ENCODE measurements at regions not wholly inside any gene's neighbourhood (a gene's known extent, or its start where the extent isn't known, plus 50 kb on each side); places are given as distances from the start of the nearest gene placed in this dataset.
A peak's percentile ranks its signal among the peaks of the same experiment; 100 is the strongest.

DNA sequence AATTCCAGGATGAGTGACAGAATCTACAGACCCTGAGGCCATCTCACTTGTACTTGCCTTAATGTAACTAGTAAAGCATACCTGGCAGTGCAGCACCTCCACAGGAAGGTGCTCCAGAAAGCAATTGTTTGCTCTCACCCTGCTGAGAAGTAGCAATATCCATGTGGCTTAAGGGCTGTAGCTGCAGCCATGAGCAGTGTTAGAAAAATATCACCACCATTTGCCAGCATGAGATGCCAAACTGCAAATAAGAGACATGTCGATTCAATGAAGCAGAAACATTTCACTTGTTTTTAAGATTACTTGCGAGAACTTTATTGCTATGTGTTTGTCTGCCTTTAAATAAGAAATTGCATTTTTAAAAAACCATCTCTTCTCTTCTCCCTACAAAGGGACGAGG is 151.5 kb downstream of the PRL start:
- Histone ChIP-seq H4K20me1 (ENCODE audit: insufficient read depth, low read length) (no peaks in the 10 kb centered on the region), H3K27me3 (ENCODE audit: insufficient read depth, low read length, poor library complexity) (no peaks in the 10 kb centered on the region), H3K9me3 (ENCODE audit: insufficient read depth, low read length, severe bottlenecking) (no peaks in the 10 kb centered on the region), H3K9ac (ENCODE audit: low read depth, low read length) (peak overlapping the region; percentile 98), H3K4me3 (ENCODE audit: low read depth in 1 of 2, low read length in 2 of 2) (peak overlapping the region in 1 of 2 experiments; percentile 85; a peak in 2 of 4 replicates), H3K4me1 (ENCODE audit: insufficient read depth, low read length) (peaks cover 89% of the 10 kb centered on the region), H3K4me2 (ENCODE audit: insufficient read depth, low read length) (peak overlapping the region; percentile 72), H3K27ac (ENCODE audit: low read length) (peak overlapping the region; percentile 100), H3K36me3 (ENCODE audit: insufficient read depth, low read length) (peaks cover 3% of the 10 kb centered on the region; the same call in 1 of the 2 replicates), H3K79me2 (ENCODE audit: insufficient read depth, low read length) (peaks cover 62% of the 10 kb centered on the region), H2AFZ (ENCODE audit: low read depth, low read length) (peak overlapping the region; percentile 56; the same call in 1 of the 2 replicates)
- TF ChIP-seq, protein P1, sequence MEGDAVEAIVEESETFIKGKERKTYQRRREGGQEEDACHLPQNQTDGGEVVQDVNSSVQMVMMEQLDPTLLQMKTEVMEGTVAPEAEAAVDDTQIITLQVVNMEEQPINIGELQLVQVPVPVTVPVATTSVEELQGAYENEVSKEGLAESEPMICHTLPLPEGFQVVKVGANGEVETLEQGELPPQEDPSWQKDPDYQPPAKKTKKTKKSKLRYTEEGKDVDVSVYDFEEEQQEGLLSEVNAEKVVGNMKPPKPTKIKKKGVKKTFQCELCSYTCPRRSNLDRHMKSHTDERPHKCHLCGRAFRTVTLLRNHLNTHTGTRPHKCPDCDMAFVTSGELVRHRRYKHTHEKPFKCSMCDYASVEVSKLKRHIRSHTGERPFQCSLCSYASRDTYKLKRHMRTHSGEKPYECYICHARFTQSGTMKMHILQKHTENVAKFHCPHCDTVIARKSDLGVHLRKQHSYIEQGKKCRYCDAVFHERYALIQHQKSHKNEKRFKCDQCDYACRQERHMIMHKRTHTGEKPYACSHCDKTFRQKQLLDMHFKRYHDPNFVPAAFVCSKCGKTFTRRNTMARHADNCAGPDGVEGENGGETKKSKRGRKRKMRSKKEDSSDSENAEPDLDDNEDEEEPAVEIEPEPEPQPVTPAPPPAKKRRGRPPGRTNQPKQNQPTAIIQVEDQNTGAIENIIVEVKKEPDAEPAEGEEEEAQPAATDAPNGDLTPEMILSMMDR (IDR thresholded peaks at IDR 0.05; ENCODE audit: borderline replicate concordance, extremely low read depth, low read length, poor library complexity, severe bottlenecking) = no peak
- no peak for TF ChIP-seq EZH2 (IDR thresholded peaks at IDR 0.05; ENCODE audit: borderline replicate concordance, low read depth, low read length, severe bottlenecking)
- no peak for ATAC-seq (ENCODE audit: insufficient read depth, low read depth)
- no peak for DNase-seq

DNA sequence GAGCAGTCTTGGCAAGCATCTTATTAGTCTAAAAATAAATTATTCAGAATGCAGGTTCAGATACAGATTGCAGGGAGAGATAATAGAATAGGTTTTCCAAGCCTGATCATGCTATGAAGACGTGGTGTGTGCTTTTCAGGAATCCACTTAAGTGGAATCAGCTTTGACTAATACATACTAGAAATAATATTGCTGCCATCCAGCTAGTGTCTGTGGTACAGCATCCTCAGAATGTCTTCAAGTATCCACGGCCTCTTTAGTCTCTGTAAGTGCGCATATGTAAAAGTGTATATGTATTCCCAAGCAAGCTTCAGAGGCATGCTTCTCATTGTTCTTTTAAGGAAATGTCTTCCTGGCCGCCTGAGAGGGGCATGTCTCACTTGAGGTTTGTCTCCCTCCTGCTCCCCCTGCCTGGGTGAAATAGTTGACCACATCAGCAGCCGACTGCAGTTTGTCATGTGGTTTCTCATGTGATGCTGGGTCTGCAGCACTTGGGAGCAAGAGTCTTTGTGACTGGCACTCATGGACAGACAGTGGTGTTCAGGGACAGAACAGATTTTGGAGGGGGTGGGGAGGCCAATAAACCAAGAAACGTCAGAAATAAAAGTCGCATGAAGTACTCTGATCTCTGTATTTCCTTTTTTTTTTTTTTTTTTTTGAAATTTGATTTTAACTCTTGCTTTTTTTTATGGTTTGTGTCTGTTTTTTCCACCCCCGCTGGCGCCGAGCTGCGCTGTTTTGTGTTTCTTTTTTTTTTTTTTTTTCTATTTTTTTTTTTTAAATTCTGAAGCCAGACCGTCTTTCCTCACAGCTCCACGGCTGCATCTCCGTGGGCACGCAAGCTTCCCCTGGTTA is 150.8 kb downstream of the PRL start:
- Histone ChIP-seq H3K27me3 (ENCODE audit: insufficient read depth, low read length, poor library complexity) (no peaks in the 10 kb centered on the region), H3K4me3 (ENCODE audit: low read depth in 1 of 2, low read length in 2 of 2) (peak overlapping the region; percentile 69 to 85), H3K79me2 (ENCODE audit: insufficient read depth, low read length) (peaks cover 69% of the 10 kb centered on the region), H4K20me1 (ENCODE audit: insufficient read depth, low read length) (no peaks in the 10 kb centered on the region), H2AFZ (ENCODE audit: low read depth, low read length) (peak overlapping the region; percentile 66), H3K9me3 (ENCODE audit: insufficient read depth, low read length, severe bottlenecking) (no peaks in the 10 kb centered on the region), H3K4me2 (ENCODE audit: insufficient read depth, low read length) (peak overlapping the region; percentile 72), H3K9ac (ENCODE audit: low read depth, low read length) (peak overlapping the region; percentile 98), H3K36me3 (ENCODE audit: insufficient read depth, low read length) (peaks cover 3% of the 10 kb centered on the region; the same call in 1 of the 2 replicates), H3K4me1 (ENCODE audit: insufficient read depth, low read length) (peaks cover 89% of the 10 kb centered on the region), H3K27ac (ENCODE audit: low read length) (peak overlapping the region; percentile 100)
- ATAC-seq (ENCODE audit: insufficient read depth, low read depth) (peak; percentile 51), DNase-seq (peak; percentile 89)
- no peak for TF ChIP-seq EZH2 (IDR thresholded peaks at IDR 0.05; ENCODE audit: borderline replicate concordance, low read depth, low read length, severe bottlenecking)
- TF ChIP-seq, protein P1 (IDR thresholded peaks at IDR 0.05; ENCODE audit: borderline replicate concordance, extremely low read depth, low read length, poor library complexity, severe bottlenecking) = peak; percentile 67

DNA sequence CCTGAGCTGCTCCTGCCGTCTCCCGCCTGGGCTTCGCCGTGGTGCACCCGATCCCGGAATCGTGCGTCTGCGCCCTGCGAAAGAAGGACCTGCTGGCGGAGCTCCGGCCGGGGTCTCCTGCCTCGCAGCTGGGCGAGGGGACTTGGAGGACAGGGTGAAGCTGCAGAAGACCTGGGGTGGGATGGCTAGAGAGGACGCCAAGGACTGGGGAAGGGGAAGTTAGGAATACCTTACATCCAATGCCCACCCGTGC is 150.2 kb downstream of the PRL start:
- Histone ChIP-seq H3K27ac (ENCODE audit: low read length) (peak overlapping the region; percentile 100), H3K36me3 (ENCODE audit: insufficient read depth, low read length) (peaks cover 3% of the 10 kb centered on the region; the same call in 1 of the 2 replicates), H3K9ac (ENCODE audit: low read depth, low read length) (peak overlapping the region; percentile 98), H3K9me3 (ENCODE audit: insufficient read depth, low read length, severe bottlenecking) (no peaks in the 10 kb centered on the region), H4K20me1 (ENCODE audit: insufficient read depth, low read length) (no peaks in the 10 kb centered on the region), H3K4me1 (ENCODE audit: insufficient read depth, low read length) (peaks cover 89% of the 10 kb centered on the region), H2AFZ (ENCODE audit: low read depth, low read length) (peak overlapping the region; percentile 66), H3K79me2 (ENCODE audit: insufficient read depth, low read length) (peaks cover 73% of the 10 kb centered on the region), H3K27me3 (ENCODE audit: insufficient read depth, low read length, poor library complexity) (no peaks in the 10 kb centered on the region), H3K4me3 (ENCODE audit: low read depth in 1 of 2, low read length in 2 of 2) (peak overlapping the region; percentile 69 to 85), H3K4me2 (ENCODE audit: insufficient read depth, low read length) (peak overlapping the region; percentile 72)
- DNase-seq (peak; percentile 57), ATAC-seq (ENCODE audit: insufficient read depth, low read depth) (0 out of 3 replicates have a peak, but pooled peaks have one; percentile 0)
- no peak for TF ChIP-seq EZH2 (IDR thresholded peaks at IDR 0.05; ENCODE audit: borderline replicate concordance, low read depth, low read length, severe bottlenecking)
- TF ChIP-seq, protein P1 (IDR thresholded peaks at IDR 0.05; ENCODE audit: borderline replicate concordance, extremely low read depth, low read length, poor library complexity, severe bottlenecking) = no peak
